Forelimb muscle (tissue), 1 donor: ENCODE measurements at regions not wholly inside any gene's neighbourhood (a gene's known extent, or its start where the extent isn't known, plus 50 kb on each side); places are given as distances from the start of the nearest gene placed in this dataset.
"Not testable (repeated sequence)": the region's sequence is repeated elsewhere in the genome, so short reads cannot be mapped to it uniquely, and the experiment has no call there.

Experiments used
- DNase-seq: peaks from one replicate; pipeline ENCODE4 v3.0.0-alpha.2; 2013; ENCODE audit warnings: low read depth

- peak; percentile 1 for DNase-seq
Observed at GRCh38 chr5:110304176-110304575, 422.3 kb downstream of the TMEM232 start.

- DNase-seq = no peak
Observed at GRCh38 chr5:110306650-110307049, 419.8 kb downstream of the TMEM232 start.

GRCh38 chr5:110309222-110309621, 417.2 kb downstream of the TMEM232 start:
- no peak for DNase-seq

GRCh38 chr5:110316566-110316965, 409.9 kb downstream of the TMEM232 start:
- DNase-seq = not testable (repeated sequence)

- DNase-seq = no peak
Observed at GRCh38 chr5:110321117-110321516, 405.4 kb downstream of the TMEM232 start.

- DNase-seq = no peak
Observed at GRCh38 chr5:110323357-110323756, 403.1 kb downstream of the TMEM232 start.

- DNase-seq = no peak
Observed at GRCh38 chr5:110323832-110324231, 402.6 kb downstream of the TMEM232 start.

GRCh38 chr5:110324876-110325275, 401.6 kb downstream of the TMEM232 start:
- DNase-seq = no peak

GRCh38 chr5:110329955-110330525, 396.4 kb downstream of the TMEM232 start:
- no peak for DNase-seq

- no peak for DNase-seq
Observed at GRCh38 chr5:110333384-110333783, 393.1 kb downstream of the TMEM232 start.

- DNase-seq = no peak
Observed at GRCh38 chr5:110335361-110336066, 391.0 kb downstream of the TMEM232 start.

GRCh38 chr5:110338341-110339083, 388.0 kb downstream of the TMEM232 start:
- DNase-seq = no peak

- no peak for DNase-seq
Observed at GRCh38 chr5:110339399-110339798, 387.1 kb downstream of the TMEM232 start.

GRCh38 chr5:110341836-110342235, 384.6 kb downstream of the TMEM232 start:
- no peak for DNase-seq

- no peak for DNase-seq
Observed at GRCh38 chr5:110342683-110343082, 383.8 kb downstream of the TMEM232 start.

GRCh38 chr5:110343616-110344015, 382.9 kb downstream of the TMEM232 start:
- no peak for DNase-seq

- no peak for DNase-seq
Observed at GRCh38 chr5:110345623-110346022, 380.8 kb downstream of the TMEM232 start.

- no peak for DNase-seq
Observed at GRCh38 chr5:110346893-110347358, 379.5 kb downstream of the TMEM232 start.

GRCh38 chr5:110347781-110348180, 378.7 kb downstream of the TMEM232 start:
- no peak for DNase-seq

GRCh38 chr5:110351430-110351829, 375.0 kb downstream of the TMEM232 start:
- DNase-seq = no peak

GRCh38 chr5:110354311-110354710, 372.2 kb downstream of the TMEM232 start:
- DNase-seq = peak; percentile 13

- no peak for DNase-seq
Observed at GRCh38 chr5:110354915-110355644, 371.4 kb downstream of the TMEM232 start.
